Cardiac muscle cell (in vitro differentiated cells and primary cell): ENCODE measurements at regions not wholly inside any gene's neighbourhood (a gene's known extent, or its start where the extent isn't known, plus 50 kb on each side); places are given as distances from the start of the nearest gene placed in this dataset.

Experiments used
- DNase-seq, 2 donors: peaks; one replicate each; pipeline versions ENCODE4 v3.0.0 to v3.0.0-alpha.2; 2010 to 2017; ENCODE audit warnings: low read depth in 1 of 2, low spot score in 1 of 2
- H3K27ac ChIP-seq: fragments of 200-600 bp; sonication (generic); 2 replicates; pipeline ENCODE4 v1.5.1; 2016
- H3K27me3 ChIP-seq: fragments of 200-600 bp; sonication (generic); 2 replicates; pipeline ENCODE4 v1.6.0; 2016; ENCODE audit warnings: control low read depth
- H3K36me3 ChIP-seq: fragments of 200-600 bp; sonication (generic); 2 replicates; pipeline ENCODE4 v1.5.1; 2016; ENCODE audit warnings: control low read depth
- H3K4me1 ChIP-seq: fragments of 200-600 bp; sonication (generic); 2 replicates; pipeline ENCODE4 v1.8.1; 2017; ENCODE audit warnings: low read depth, mild to moderate bottlenecking, mixed run types
- H3K4me3 ChIP-seq: fragments of 200-600 bp; sonication (generic); 2 replicates; pipeline ENCODE4 v1.5.1; 2016; ENCODE audit warnings: mild to moderate bottlenecking
- H3K9me3 ChIP-seq: fragments of 200-600 bp; sonication (generic); 2 replicates; pipeline ENCODE4 v1.5.1; 2017; ENCODE audit warnings: low read depth, mild to moderate bottlenecking, control low read depth
- CTCF ChIP-seq: IDR thresholded peaks from 2 replicates; pipeline ENCODE4 v1.5.1; 2012; ENCODE audit warnings: low read depth, mild to moderate bottlenecking, low read length

GRCh38 chr10:44853148-44853734 lies 57.9 kb upstream of the TMEM72 start:
- H3K4me1 ChIP-seq = no peaks in the 10 kb centered on the region
- no peak overlapping the region for H3K27ac ChIP-seq
- peak; percentile 51 for TF ChIP-seq CTCF
- H3K4me3 ChIP-seq = no peak overlapping the region
- no peaks in the 10 kb centered on the region for H3K9me3 ChIP-seq
- H3K36me3 ChIP-seq = no peaks in the 10 kb centered on the region
- no peaks in the 10 kb centered on the region for H3K27me3 ChIP-seq
- DNase-seq = peak in 1 of 2 donors; percentile 67

DNA sequence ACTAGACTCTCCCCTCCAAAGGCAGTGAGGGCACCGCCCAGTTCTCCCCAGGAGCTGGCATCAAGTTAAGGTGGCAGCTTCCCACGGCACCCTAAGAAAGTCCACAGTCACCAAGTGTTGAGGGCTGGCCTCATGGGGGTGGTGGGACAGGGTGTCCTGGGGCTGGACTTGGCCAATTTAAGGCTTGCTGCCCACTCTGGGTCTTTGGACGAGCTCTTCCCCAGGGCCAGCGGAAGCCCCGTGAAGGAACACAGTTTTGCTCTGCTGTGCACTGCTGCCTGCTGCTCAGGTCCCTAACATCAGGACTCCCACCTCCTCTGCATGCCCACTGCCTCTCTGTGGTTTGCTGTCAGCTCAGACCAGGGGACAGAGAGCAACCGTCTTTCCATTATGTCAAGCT lies 57.3 kb upstream of the TMEM72 start:
- Histone ChIP-seq H3K27ac (no peak overlapping the region), H3K4me3 (no peak overlapping the region), H3K36me3 (no peaks in the 10 kb centered on the region), H3K9me3 (no peaks in the 10 kb centered on the region), H3K4me1 (no peaks in the 10 kb centered on the region), H3K27me3 (no peaks in the 10 kb centered on the region)
- no peak for DNase-seq
- no peak for TF ChIP-seq CTCF

DNA sequence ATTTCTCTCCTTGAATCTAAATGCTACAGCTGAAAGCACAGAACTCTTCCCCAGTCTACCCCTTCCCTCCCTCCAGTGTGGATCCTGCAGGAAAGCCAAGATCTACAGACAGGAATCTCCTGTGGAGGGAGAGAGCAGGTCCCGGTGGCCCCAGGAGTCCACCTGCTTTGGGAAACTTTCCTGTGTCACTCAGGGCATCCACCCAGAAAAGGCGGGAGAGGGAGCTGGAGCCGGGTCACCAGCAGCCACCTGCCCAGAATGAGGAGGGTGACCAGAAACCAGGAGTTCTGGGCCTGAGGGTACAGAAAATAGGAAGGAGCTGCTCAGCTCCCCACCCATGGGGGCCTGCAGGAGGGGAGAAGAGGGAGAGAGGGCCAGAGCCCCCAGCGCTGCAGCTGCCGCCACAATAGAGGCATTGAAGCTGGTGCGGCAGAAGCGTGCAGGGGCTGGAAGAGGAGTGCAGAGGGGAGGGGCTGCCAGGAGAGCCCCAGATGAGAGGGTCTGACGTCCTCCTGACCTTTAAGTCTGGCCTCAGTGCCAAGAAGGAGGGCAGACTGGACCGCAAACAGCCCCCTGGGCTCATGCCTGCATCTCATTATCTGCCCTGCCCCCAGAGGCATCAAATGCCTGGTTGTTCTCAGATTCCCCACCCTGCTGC lies 56.3 kb upstream of the TMEM72 start:
- Histone ChIP-seq H3K27me3 (no peaks in the 10 kb centered on the region), H3K27ac (no peak overlapping the region), H3K9me3 (no peaks in the 10 kb centered on the region), H3K36me3 (no peaks in the 10 kb centered on the region), H3K4me1 (no peaks in the 10 kb centered on the region), H3K4me3 (no peak overlapping the region)
- DNase-seq = no peak
- TF ChIP-seq CTCF = no peak

DNA sequence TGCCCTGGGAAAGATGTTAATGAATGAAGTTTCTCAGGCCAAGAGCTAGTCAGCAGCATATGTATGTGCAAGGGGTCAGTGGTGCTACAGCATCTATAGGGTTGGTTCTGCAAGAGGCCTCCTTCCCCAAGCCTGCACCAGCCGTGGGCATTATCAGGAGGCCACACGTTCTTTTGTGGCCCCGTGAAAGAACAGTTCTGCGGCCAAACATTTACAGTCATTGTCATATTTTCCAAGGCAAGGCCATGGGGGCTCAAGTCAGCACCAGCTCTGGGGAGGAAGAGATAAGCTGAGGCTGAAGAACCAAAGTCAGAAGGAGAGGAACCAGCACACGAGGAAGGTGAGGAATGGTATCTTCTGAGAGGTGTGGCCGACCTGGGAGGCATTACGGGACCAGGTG lies 54.4 kb upstream of the TMEM72 start:
- no peaks in the 10 kb centered on the region for H3K9me3 ChIP-seq
- no peak for DNase-seq
- no peak overlapping the region for H3K4me3 ChIP-seq
- no peak overlapping the region for H3K27ac ChIP-seq
- H3K4me1 ChIP-seq = no peaks in the 10 kb centered on the region
- no peak for TF ChIP-seq CTCF
- H3K27me3 ChIP-seq = no peaks in the 10 kb centered on the region
- no peaks in the 10 kb centered on the region for H3K36me3 ChIP-seq

- no peaks in the 10 kb centered on the region for H3K27me3 ChIP-seq
- peak; percentile 100 for TF ChIP-seq CTCF
- DNase-seq = peak; percentile 57 to 91
- no peaks in the 10 kb centered on the region for H3K36me3 ChIP-seq
- H3K4me1 ChIP-seq = peaks cover 6% of the 10 kb centered on the region
- no peaks in the 10 kb centered on the region for H3K9me3 ChIP-seq
- H3K27ac ChIP-seq = no peak overlapping the region
- H3K4me3 ChIP-seq = no peak overlapping the region
Measured at GRCh38 chr10:44857363-44858016, 53.6 kb upstream of the TMEM72 start.
